CD4-positive, alpha-beta T cell treated with Interleukin-10 for 1 hour (primary cell): ENCODE measurements at regions not wholly inside any gene's neighbourhood (a gene's known extent, or its start where the extent isn't known, plus 50 kb on each side); places are given as distances from the start of the nearest gene placed in this dataset.
A peak's percentile ranks its signal among the peaks of the same experiment; 100 is the strongest.
"Not testable (repeated sequence)": the region's sequence is repeated elsewhere in the genome, so short reads cannot be mapped to it uniquely, and the experiment has no call there.

ENCODE experiments used
- DNase-seq: peaks from one replicate; pipeline ENCODE4 v3.0.0-alpha.2; 2020

DNA sequence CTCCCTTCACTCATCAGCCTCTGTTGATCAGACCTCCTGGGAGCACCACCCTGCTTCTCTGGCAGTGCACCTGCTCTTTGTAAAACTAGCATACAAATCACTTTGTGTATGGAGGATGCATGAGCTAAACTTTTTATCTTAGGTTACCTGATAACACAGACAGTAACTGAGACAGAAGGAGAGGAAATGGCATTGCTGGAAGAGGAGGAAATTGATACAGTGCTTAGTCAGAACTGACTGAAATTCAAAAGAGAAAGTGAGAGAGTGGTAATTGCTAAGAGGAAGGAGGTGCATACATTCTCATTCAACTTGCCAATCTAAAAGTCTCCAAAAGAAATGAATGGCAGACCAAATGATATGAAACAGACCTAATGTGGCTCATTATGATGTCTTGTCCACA lies 1120.7 kb downstream of the GATA3 start:
- no peak for DNase-seq

DNA sequence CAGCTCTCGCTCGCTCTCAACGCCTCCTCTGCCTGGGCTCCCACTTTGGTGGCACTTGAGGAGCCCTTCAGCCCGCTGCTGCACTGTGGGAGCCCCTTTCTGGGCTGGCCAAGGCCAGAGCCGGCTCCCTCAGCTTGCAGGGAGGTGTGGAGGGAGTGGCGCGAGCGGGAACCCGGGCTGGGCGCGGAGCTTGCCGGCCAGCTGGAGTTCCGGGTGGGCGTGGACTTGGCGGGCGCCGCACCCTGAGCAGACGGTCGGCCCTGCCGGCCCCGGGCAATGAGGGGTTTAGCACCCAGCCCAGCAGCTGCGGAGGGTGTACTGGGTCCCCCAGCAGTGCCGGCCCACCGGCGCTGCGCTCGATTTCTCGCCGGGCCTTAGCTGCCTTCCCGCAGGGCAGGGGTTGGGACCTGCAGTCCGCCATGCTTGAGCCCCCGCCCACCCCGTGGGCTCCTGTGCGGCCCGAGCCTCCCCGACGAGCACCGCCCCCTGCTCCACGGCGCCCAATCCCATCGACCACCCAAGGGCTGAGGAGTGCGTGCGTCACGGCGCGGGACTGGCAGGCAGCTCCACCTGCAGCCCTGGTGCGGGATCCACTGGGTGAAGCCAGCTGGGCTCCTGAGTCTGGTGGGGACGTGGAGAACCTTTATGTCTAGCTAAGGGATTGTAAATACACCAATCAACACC lies 1128.9 kb downstream of the GATA3 start:
- DNase-seq, result not testable (repeated sequence)

DNA sequence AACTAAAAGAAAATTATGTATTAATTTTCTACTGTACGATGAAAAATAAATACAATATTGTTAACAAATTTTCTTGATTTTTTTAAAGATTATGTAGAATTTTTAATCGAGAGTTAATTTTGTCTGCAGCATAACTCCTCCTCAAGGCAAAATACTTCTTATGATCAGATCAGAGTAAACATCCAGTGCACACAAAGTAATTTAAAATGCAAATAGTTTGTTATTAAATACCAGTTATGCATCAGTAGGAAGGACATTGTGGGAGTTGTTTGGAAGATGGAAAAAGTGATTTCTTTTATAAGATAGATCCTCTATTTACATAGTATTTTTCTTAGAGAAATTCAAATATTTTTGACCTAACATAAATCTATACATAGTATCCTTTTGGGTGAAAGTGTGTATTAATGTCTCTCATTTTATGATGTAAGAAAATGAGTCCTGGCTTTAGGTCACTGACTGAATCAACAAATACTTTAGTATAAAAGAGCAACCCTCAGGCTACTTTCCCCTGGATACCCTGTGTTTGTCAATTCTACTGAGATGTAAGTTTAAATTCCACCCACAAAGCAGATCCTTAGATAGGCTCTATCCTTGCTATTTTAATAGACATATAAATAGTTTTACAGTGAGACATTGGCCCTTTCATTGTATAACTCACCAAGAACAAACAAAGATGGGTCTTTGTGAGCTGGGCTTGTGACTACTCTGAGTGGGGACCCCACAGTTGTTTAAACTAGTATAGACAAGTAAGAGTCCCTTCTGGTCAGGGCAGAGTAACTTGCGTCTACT lies 1133.7 kb downstream of the GATA3 start:
- DNase-seq, result no peak

DNA sequence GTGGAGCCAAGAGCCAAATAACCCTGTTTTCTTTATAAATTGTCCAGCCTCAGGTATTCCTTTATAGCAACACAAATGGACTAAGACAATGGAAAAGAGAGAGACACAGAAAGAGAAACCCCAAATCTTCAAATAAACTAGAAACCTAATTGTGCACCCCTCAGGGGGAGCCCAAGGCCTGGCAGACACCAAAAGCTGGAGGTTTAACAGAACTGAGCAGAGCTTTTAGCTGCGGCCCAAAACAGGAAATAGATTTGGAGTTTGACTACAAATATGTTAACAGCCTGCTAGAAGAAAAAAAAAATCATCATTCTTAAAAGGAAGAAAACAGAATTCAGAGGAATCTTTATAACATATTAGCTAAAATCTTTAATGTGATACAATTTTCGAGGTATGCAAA lies 1135.0 kb downstream of the GATA3 start:
- DNase-seq, result no peak

DNA sequence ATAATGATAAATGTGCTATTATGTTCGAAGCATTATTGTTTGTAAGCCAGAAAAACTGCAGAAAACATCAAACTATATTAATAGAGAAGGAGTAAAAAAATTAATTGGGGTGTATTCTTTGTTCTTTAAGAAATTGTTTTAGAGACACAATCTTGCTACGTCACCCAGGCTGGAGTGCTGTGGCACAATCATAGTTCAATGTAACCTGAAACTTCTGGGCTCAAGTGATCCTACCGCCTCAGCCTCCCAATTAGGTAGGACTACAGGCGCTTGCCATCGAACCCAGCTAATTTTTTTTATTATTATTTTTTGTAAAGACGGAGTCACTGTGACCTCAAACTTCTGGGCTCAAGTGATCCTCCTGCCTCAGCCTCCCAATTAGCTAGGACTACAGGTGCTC lies 1138.6 kb downstream of the GATA3 start:
- no peak for DNase-seq

DNA sequence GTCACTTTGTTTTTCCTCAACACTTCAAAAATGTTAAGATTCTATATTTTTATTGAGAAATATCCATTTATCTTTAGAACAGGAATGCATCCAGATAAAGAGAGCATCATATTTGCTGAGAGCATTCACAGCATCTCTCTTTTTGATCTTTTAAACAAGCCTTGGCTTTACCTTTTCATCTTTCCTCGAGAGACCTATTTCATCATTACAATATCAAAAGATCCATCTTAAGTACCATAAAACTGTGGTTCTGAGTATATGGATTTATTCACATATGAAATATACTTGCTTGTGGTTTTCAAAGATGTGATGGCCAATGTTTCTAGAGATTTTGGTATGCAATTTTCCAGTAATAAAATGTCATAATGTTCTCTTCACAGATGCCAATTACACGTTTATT lies 1140.9 kb downstream of the GATA3 start:
- no peak for DNase-seq

DNA sequence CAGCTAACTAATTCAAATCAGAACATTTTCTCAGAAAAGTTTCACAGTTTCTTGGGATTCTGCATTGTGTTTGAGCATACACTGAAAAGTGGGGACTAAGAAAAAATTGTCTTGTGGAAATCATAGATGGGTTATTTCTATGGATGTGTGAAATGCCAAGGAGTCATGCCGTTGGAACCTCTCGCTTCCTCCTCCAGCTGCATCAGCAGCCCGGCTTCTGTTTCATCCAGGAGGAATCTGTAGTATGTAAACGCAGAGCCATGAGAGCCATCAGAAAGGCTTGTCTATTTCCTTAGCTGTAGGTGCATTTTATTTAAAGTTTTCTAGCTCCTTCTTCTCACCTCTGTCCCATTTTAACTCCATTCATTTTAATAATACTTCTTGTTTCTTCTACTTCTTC lies 1144.1 kb downstream of the GATA3 start:
- DNase-seq, result no peak

DNA sequence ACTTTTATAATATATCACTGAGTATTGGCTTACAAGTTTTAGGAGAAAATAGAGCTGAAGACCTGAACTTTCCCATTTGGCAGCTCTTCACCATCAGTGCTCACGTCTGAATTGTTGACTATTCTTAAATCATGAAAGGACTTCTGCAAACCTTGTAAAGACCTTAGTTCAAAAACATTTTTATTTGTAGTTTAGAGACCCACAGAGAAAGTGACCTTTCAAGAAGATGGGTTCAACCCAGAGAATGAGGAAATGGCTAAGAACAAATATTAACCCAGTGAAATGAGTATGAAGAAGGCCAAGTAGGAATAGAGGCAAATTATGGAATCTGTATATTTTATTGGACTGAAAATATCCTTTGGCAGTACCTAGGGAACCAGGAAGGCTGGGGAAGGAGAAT lies 1151.1 kb downstream of the GATA3 start:
- DNase-seq, result no peak

DNA sequence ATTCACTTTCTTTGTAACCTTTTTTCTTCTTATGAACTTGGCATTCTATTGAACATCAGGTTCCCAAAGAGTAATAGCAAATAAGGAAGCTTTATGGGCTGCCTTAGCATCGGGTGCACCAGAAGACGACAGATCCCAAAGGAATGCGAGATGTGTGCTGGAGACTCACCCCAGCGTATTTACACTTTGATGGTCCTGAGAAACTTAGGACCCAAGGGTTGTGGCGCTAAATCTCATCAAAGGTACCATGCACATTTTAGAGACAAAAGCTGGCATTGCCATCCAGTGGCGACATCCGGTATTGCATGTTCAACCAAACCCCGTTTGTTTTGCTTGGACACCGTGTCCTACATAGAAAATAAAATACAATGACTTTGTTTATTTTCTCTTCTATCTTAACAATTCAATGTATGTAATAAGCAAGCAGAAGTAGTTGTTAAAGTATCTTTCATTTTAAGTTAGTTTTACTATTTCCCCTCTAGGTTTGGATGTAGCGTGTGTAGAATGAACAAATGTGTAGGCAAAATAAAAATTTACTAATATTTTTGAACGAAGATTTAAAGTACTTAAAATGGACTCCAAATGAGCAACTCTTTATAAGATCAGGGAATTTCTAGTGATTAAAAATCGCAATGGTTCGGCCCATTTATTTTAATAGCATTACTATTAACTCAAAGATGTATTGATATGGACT lies 1154.8 kb downstream of the GATA3 start:
- DNase-seq, result peak; percentile 76

DNA sequence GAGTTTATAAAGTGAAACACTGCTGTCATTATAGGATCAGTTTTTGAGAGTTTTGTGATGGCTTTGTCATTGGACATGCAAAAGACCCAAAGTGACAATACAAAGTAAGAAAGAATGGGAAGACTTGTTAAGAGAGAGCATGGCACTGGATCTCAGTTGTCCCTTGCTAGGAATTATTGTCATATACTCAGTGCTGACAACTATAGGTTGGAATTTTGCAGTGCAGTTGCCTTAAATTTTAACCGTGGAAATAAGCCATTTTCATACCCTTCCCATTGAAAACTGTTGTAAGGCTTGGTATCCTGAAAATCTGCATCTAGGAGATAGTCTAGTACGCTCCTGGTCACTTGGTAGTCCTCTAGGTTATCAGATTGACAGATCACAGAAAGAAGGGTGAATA lies 1156.7 kb downstream of the GATA3 start:
- no peak for DNase-seq

DNA sequence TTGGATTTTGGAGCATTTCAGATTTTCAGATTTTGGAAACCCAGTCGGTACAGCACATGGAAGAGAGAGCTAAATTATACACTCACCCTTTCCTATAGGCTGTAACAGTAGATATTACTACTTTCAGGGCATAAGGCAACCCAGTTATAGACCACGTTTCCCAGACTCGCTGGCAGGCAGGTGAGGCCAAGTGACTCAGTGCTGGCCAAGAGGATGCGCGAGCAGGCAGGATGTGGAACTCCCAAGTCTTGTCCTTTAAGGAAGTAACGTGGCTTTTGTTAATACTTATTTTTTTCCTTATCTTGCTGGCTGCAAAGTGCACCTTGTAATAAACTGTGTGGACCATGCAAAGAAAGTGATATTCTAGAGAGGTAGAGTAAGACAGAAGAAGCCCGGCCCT lies 1160.1 kb downstream of the GATA3 start:
- no peak for DNase-seq

DNA sequence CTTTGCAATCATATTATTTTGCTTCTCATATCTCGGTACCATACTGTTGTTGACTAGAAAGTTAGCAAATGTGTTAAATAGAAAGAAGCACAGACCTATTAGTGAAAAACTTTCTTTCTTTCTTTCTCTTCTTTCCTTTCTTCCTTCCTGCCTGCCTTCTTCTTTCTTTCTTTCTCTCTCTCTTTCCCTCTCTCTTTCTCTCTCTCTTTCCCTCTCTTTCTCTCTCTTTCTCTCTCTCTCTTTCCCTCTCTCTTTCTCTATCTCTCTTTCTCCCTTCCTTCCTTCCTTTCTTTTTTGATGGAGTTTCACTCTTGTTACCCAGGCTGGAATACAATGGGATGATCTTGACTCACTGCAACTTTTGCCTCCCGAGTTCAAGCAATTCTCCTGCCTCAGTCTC lies 1160.6 kb downstream of the GATA3 start:
- DNase-seq, result no peak

DNA sequence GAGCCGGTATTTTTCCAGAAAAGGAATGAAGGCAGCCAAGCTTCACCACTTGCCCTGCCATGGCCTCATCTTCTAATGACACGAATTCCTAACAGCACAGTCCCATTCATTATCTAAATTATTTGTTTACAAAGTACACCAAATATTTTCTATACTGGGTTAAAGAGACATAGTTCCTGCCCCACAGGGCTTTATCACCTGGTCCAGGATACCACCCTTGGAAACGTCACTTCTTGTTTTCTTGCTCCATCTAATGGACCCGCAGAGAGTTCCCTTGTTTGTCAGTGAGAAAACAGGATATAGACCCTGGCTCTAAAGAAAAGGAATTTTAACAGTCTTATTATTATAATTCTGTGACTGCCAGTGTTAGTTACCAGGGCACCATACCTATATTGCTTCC lies 1165.4 kb downstream of the GATA3 start:
- no peak for DNase-seq

DNA sequence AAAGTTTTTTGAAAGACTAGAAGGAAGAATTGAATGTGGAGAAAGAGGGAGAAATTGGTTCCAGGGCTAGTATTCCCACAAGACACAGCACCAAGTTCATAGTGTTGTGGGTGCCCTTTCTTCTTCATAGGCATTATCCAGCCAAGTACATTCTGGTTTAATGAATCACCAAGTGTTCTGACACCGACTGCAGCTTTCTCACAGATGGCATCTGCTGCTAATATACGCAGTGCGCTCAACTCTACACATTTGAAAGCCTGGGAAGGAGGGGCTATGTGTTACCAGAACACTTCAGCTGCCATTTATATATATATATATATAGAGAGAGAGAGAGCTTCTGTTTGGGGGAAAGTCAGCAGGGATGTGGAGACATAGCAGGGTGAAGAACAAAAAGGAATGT lies 1168.4 kb downstream of the GATA3 start:
- no peak for DNase-seq

DNA sequence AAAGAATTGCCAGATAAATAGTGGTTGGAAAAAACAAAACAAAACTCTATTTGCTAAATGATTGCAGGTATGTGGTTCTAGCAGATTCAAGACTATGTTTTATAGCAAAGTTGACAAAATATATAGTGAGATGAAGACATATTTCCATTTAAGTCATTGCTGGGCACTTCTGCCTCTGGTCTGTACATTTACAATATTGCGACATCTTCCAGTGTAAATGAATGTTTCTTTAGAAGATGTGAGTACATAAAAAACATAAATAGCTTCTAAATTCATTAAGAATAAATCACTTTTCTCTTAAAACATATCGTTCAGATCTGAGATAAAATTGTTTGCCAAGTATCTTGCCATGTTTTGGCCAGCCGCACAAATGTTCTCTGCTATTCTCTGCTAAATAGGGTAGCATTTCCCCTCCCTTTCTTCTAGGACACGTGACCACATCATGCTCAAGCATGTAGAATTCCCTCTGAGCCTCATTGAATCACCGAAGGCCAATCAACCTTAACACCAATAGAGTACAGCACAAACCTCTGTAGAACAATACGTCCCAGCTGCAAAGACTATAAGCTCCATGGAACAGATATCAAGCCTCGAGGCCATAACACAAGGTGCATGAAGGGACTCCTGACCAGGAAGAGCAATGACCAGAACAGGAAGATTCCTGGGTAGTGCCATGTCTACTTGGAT lies 1173.3 kb downstream of the GATA3 start:
- DNase-seq, result no peak

DNA sequence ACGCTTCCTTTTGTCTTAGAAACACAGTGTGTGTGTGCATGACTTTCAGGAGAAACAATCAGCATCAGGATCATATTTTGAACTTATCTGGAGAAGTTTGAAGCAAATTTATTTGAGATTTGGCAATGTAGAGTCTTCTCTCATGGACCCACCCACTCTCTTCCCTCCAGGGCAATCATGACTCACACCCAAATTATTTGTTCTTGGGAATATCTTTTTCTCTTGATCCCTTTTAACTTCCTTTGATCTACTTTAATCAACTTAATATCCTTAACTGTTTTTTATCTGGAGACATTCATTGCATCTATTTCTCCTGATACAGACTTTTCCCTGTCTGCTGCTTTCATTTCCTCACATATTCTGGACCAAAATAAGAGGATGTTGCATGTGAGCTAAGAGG lies 1174.3 kb downstream of the GATA3 start:
- DNase-seq, result no peak

DNA sequence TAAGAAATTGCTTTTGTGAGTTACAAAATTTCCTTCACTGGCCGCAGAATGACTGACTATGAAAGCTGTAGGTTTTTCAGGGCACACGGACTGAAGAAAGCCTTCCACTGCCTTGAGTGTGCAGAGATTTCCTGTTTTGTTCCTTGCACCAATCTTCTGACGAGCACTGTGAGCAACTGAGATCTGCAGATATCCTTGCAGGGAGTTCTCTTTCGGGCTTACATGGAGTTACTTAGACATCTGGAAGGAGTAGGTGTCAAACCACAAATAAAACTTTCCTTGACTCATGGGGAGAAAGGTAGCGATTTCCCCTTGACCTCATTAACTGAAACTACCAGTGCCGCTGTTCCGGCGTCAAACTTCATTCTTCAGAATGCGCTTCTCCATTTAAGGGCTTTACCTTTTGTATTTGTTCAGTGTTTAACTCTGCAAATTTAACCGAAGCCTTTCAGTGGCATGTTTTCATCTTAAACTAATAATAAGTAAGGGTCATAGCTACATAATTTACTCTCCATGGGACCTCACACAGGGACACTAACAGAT lies 1175.3 kb downstream of the GATA3 start:
- peak; percentile 0 for DNase-seq

DNA sequence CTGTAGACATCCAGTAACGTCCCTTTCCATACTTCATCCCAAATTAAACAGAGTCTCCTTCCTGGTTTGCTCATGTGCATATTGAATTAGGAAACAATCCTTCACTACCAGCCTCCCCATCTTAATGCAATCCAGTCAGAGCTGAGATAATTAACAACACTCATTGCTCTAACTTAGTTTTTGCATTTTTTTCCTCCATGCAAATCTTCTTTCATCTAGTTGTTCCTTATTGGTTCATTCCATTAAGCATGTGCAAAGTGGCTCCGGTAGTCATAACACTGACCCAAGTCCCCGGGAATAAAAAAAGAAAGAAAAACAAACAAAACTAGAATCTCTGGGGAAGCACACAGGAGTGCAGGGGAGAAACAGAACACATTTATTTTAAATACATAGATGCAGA lies 1176.1 kb downstream of the GATA3 start:
- DNase-seq, result no peak

DNA sequence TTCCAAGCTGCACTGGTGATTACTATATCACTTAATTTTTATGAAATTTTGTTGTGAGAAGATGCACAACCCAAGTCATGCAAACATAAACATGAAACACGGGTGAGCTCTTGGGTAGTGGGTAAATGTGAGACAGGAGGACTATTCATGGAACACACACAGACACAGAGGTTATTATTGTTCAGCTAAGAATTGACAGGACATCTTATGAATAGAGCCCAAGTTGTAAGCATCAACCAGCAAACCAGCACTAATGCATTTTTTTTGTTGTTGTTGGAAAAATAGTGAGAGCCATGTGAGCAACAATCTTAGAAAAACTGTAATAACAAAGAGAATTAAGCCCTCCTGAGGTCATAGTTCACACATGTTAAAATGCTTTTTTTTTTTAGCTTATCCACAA lies 1179.7 kb downstream of the GATA3 start:
- no peak for DNase-seq

DNA sequence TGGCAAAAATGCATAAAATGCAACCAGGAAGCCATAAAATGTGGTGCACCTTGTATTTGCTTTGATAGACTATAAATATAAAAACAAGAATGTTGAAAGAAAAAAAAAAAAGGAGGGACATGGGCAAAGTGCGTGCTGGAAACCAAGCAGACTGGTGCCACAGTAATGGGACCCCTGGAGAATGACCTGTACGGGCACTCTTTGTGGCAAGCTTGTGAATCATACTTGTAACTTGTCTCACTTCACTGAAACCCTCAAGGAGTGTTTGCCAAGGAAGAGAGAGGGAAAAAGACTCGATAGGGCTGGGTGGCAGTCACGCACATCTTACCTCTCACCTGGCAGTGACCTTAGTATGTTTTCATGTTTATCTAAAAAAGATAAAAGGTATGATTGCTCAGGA lies 1183.6 kb downstream of the GATA3 start:
- no peak for DNase-seq

DNA sequence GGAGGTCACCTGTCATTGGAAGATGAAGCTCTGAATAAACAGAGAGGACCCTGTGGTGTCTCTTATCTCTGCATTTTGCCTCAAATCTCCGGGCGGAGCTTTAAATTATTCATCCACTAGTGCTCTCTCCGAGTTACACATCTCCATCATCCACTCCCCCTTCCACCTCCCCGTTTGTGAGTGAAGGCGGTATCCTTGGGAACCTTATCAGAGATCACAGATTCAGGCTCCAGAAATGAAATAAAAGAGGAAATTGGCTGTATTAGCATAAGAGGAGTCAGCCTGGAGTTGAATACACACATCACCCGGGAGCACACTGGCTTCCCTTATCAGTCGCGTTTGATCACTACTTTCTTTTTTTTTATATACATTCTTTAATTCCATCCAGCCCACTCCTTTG lies 1184.8 kb downstream of the GATA3 start:
- DNase-seq, result no peak

DNA sequence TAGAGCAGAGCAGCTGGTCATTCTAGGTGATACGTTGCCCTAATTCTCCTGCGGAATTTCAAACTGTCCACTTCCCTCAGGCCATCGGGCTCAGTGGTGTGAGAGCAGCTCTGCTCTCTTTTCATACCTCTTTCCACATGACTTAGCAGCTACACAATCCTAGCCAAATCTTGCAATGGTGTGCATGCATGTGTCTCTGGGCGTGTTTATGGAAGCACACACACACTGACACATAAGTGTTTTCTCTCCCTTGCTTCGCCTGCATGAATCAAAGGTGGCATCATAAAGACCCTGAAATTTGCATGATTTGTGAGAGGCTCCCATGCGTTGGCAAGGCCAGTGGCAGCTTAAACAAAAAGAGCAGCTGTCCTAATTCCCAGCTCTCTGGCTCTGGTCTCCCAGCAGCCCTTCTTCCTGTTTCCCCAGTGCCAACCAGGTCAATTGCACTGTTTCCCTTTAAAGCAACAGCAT lies 1189.5 kb downstream of the GATA3 start:
- no peak for DNase-seq

DNA sequence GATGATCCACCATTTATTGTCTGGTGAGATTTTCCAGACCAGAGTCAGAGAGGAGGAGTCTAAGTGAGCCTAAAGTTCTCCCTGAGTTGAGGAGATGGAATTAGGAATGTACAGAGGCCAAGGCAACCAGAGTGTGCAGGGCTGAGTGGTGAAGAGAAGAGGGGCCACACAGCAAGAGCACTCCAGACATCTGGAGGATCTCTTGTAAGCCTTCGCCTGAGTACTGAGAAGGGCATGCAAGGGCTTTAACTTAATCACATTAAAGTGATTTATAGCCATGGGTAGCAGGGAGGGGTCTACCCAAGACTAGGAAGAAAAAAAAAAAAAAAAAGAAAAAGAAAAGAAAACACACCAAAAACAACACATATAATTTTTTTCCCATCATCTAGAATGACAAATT lies 1190.4 kb downstream of the GATA3 start:
- DNase-seq, result no peak
